HG02678 (cell line): ENCODE measurements at regions not wholly inside any gene's neighbourhood (a gene's known extent, or its start where the extent isn't known, plus 50 kb on each side); places are given as distances from the start of the nearest gene placed in this dataset.
A peak's percentile ranks its signal among the peaks of the same experiment; 100 is the strongest.

Source experiments
- ATAC-seq: cut with Tn5 transposase; IDR thresholded peaks from one replicate; pipeline ENCODE4 v1.9.1; 2021; ENCODE audit warnings: mild to moderate bottlenecking, moderate library complexity; ENCODE audit not compliant: unreplicated experiment

DNA sequence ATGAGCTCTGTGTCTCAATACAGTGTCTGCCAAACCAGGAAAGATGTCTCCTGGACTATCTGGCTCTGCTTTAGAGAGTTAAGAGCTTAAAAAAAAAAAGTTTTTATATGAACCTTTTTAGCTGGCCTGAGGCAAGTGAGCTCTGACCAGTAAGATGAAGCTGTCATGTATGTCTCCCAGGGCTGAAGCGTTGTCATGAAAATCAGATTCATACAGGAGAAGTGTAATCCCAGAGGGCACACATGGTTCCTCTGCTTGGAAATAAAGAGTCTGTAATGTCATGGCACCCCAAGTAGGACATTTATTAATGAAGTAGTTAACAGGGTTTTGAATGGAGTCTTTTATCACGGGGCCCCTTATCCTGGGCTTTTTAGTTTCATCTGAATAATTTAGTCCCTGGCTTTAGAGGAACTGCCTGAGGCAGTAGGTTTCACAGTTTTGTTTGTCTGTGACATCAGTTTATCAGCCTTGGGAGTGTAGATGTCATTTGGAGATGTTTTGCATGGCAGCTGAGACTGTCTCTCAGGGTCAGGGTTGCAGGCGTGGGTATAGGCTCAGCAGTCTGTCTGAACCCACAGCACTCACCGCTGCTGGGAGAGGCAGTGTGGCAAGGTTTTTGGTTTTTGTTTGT, 223.3 kb downstream of the DIRAS2 start:
- no peak for ATAC-seq

DNA sequence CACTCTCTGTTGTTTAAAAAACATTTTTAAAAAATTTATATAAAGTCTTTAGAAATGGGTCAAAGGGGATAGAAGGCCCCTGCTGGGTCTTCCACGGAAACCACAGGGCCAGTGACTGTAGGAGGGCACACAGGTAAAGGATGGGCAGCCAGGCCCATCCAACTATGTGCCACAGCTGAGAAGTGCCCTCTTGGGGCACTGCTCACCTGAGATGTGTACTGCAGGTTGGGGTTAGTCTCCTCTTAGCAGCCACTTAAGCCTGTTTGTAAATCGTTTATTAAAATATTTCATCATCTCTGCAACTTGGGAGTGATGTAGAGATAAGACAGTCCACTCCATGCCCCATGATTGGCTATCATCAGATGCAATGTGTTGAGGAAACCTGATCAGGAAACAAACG, 222.4 kb downstream of the DIRAS2 start:
- ATAC-seq = no peak

DNA sequence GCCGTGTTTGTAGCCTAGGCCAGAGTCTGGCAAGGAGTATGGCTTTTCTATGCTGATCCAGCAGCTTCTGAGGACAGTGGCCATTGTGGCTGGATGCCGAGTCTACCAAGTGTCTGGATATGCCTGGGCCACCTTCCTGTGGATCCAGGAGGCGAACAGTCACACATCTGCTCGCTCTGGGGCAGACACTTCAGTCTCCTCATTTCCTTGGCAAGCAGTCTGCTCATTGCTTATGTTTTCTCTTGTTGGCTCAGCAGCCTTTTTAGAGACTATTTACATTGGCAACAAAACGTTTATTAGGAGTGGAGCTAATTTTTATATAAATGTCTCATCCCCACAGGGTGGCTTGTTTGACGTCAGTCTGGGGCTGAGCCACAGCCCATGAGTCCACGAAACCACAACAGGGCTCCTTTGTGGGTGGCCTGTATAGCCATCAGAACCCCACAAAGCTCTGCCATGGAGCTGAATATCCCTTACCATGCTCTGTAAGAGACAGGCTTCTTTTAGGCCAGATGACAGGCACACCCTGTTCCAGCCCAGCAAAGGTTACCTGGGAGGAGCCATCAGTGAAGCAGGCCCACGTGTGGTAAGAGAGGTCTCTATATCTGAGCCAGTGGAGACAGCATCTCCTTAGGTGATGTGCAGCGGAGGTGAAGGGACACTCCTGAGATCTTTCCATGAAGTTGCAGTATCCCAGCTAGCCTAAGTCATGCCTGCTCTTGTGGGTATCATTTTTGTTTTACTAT, 221.7 kb downstream of the DIRAS2 start:
- no peak for ATAC-seq

DNA sequence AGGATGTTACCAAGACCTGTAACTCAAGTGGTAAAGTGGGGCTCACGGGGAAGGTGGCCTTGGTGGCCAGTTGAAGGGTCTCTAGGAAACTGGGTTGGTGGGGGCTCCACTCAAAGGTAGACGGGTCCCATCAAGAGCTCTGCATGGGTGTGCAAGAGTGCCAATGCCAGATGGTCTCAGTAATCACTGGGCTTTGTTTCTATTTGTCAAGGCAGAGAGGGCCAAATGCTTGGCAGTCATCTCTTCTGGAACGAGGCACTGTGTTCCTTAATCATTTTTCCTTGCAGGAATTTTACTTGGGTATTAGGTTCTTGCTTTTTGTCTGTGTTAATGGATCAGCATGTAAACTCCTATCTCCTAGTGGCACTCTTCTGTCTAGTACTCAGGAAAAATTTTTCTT, 220.8 kb downstream of the DIRAS2 start:
- ATAC-seq = no peak

DNA sequence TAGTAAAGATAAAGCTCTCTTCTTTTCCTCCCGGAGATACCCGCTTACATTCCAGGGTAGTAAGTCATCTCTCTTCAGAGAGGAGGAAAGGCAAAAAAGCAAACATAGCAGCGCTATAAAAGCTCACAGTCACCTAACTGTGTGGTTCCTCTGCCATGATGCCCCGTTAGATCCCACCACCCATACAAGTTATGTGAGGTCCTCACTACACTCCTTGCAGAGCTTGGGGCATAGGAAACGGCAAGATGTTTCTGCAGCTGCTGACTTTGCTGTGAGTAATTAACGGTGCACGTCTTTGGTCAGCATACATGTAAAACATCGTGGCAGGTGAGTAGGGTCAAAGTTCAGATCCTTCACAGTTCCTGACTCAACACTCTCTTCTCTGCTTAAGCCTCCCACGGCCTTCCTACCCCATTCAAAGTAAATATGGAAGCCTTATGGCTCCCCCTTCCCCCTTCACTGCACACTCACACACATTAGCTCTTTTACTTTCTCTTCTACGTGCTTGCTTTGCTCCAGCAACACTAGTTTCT, 218.9 kb downstream of the DIRAS2 start:
- no peak for ATAC-seq

DNA sequence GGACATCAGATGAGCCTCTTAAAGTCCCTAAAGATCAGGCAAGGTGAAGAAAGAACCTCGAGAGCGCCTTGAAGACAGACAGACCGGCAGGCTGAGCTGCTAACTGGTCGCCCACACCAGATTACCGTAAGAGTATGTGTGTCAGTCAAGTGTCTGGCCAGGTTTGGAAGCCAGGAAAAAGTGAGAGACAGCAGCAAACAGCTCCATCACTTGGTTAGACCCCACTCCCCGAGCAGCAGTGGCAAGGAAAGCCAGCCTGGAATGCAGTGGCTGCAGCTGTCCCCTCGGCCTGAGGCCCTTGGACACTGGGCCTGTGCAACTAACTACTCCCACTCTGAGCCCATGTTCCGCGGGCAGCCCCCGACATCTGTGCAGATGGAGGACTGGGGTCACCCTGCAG, 214.1 kb downstream of the DIRAS2 start:
- ATAC-seq = no peak

DNA sequence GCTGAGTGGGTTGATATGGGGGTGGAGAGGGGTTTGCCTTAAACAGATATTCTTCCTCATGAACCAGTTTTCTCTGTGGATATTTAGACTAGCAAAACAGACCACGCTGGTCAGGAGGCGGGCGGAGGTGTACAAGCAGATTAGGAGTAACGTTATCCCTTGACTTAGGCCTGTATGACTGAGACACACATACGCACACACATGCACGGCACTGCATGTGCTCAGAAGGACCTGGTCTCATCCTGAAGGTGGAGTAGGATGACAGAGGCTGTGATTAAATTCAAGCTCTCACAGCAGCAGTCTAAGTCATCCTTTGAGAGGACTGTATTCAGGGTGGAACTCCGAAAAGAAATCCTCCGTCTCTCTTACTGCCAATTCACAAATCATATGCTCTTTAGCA, 209.7 kb downstream of the DIRAS2 start:
- ATAC-seq = no peak

DNA sequence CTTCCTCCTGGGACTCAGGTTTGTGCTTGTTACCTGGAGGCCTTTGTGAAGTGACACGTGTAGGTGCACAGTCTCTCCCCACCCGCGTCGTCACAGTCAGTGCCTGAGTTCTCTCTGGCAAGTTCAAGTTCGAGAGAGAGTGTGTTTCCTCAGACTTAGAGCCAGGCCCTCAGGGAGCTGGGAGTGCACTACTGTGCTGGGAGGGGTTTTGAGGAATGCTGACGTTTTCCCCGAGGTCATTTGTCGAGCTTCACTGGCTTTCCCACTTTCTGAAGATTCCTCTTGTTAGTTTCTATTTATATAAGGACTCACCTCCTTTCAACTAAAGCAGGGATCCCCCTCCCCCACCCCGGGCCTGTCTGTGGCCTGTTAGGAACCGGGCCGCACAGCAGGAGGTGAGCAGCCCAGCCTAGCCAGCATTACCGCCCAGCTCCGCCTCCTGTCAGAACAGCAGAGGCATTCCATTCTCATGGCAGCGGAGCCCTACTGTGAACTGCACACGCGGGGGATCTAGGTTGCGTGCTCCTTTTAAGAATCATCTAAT, 209.2 kb downstream of the DIRAS2 start:
- ATAC-seq = no peak

DNA sequence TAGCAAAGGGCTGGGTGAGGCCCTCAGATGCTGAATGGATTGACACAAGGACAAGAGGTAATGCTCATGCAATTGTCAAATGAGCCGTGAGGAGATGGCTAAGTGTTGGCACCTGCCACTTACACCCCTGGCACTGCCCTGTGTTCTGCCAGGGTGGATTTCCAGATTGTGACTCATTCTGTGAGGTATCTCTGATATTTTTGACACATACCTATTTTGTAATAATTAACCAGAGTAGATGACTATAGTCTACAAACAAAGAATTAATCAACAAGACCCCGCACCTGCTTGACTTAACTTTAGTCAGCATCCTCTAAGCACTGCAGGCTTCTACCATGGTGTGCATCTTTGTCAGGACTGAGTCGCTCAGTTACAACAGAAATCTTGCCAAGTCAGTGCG, 200.8 kb downstream of the DIRAS2 start:
- ATAC-seq = no peak

DNA sequence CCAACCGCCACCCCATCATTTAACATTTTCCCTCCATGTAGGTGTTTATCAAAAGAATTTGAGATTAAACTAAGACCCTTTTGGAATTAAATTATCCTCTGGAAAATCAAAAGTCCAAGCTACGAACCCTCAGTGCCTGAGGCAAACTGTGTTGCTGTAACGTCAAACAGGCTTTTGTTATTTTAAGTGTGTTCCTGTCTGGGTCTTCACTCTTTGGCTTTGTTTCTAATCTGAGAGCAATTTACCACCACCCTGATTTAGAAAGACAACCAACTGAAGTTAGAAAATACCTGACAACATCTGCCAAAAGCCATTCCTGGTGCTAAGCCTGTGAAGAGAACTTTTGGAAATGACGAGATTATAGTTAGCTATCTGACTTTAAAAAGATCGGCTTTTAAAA, 199.9 kb downstream of the DIRAS2 start:
- no peak for ATAC-seq

DNA sequence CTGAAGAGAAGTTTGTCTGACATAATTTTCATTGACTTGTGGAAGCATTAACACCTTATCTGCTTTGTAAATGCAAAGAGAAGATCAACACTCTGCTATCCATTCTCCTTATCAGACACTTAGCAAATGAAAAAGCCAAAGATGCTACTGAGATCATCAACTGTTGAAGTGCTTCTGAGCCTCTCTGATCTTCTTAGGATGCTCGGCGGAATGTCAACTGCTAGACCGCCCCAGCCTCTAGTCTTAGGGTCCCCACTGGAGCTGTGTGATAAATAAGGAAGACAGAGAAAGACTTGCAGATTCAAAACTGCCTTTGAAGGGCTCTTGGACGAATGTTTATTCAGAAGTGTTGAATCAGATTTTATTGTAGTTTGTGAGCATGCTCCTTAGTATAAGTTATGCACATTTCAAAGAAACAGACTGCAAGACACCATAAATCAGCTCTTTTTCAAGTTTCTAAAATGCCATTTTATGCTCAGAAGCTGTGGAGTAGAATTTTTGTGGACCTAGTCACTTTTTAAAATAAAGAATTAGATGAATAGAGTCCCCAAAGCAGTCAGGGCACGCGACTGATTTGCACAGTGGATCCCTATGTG, 197.9 kb downstream of the DIRAS2 start:
- ATAC-seq = no peak

DNA sequence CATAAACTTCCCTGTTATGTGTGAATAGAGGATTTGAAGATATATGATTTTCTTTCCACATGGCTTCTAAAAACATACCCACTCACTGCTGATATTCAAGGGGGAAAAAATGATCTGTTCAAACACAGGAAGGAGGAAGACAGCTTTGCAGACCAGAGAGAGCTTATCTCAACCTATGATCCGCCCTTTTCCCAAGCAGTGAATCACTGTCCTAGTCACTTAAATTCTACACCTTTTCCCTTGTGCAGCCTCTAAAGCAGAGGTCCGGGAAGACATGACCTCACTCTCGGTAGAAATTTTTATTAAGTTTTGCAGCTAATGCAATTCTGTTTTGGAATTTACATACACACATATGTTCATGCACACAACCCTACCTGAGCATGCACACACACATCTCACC, 197.2 kb downstream of the DIRAS2 start:
- no peak for ATAC-seq

DNA sequence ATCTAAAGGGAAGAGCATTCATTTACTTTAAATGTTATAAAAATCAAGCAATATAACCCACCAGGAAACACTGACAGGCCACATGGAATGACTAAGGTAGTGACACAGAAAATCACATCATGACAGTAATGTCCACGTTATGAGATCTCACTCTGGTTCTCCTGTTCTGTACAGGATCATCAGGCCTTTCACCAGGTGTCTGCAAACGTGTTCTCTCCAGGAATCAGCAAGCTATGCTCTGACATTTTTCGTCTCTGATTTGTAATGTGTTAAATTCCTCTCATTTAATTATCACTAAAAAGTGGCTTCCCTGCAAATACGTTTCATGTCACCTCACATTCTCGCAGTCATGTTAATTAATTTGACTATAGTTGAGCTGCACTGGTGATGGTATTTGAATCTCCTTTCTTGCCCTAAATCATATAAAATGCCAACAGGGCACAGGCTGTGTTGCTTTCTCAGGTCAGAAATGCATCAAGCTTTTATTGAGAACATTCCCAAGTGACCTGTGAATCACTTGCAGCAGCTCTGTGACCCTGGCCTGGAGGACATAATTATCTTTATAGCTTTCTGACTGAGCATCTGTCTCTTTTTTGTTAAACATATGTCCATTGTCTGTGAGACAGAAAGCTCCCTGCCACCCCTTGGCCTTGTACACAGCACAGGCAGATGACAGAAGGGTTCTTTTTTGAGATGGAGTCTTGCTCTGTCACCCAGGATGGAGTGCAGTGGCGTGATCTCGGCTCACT, 196.2 kb downstream of the DIRAS2 start:
- ATAC-seq = no peak

DNA sequence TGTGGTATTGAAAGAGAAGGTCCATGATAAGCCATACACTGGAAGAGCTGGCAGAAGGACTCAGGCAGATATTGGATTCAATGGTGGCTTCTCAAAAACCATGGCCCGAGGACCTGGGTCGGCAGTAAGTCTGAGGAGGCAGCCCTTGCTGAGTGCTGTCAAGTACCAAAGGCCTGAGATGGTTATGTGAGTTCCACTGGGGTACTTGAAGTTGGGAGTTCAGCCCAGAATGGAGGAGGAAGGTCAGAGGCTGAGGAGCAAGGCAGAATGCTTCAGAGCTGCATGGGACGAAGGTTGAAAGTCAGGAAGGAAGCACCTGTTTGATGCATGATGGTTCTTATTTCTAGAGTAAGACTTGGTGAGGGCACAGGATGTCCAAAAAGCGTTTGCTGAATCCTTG, 194.9 kb downstream of the DIRAS2 start:
- ATAC-seq = no peak

DNA sequence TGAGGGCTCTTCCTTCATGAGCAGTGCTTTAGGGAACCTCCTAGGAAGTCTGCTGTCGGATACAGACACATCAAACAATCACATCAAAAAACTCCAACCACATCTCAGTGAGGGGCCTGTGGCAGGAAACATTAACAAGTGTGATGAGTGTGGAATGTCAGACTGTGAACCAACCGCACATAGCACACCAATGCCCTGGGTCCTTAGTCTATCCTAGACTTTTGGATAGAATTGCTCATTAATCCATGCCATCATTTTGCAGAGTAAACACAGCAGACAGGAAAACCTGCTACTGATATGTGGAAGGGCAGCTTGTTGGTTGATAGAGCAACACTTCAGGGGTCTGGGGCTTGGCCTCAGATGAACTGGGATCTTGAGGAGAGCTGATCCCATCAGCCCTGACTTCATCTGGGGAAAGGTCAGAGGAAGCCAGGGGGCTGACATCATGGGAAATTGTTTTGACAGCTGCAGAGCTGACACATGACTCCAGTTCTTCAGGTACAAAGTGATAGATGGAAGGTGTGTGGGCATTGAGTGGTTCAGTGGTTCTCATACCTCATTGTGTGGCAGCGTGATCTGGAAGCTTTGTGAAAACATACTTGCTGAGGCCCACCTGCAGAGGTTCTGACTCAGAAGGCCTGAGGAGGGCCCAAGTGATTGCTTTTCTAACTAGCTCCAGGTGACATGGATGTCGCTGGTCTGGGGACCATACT, 193.3 kb downstream of the DIRAS2 start:
- no peak for ATAC-seq

DNA sequence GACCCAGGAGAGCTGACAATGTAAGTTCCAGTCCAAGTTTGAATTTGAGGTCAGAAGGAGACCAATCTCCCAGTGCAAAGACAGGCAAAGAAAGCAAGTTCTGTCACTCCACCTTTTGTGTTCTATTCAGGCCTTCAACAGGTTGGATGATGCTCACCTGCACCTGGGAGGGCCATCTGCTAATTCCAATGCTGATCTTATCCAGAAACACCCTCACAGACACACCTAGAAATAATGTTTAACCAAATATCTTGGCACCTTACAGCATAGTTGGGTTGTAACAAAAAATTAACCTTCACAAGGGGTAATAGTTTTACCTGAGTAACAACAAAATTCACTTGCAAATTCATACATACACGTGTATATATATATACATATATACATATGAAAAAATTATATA, 190.8 kb downstream of the DIRAS2 start:
- no peak for ATAC-seq

DNA sequence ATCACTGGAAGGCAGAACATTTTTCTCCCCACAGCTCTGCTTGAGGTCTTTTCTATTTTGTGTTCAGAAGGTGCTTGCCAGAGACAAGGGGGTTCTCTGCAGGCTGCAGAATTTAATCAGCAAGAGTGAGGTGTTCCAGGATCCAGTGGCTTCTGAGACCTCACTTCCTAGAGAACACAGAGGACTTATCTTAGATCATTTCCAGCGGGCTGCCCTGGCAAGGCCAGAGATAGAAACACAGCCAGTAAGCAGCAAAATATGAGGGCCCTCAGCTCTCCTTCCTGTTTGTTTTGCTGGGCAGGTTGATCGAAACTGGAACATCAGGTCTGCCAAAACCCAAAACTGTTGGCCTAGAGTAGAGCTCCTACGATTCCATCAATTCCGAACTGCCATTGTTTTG, 187.3 kb downstream of the DIRAS2 start:
- no peak for ATAC-seq

DNA sequence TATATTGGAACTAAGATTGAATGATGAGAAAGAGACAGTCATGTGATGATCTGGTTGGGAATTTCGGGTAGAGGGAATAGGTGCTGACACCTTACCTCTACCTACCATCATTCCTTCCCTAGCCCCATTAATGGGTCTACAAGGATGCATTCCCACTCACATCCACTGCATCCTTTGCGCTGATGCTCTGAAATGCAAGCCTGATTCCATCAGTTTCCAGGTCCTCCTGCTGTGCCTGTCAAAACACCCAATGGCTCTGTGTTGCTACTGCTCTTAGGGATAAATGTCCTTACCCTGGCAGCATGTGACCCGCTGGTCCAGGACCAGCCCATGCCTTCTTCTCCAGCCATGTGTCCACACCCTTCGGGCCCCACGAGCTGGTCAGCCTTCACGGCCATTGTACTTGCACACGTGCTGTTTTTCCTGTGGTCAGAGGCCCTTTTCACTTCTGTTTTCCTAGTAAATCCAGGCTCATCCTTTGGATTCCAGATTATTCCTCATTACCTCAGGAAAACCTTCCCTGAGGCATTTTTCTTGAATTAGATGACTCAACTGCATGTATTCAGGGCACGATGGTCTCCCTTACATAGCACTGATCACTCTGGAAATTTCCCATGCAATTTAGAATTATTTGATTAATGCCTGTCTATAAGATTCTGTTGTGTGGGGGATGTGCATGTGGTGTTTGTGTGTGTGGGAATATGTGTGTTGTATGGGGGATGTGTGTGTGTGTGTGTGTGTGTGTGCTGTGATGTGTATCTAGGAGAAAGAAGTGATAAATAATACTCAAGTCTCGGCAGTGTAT, 185.0 kb downstream of the DIRAS2 start:
- no peak for ATAC-seq

DNA sequence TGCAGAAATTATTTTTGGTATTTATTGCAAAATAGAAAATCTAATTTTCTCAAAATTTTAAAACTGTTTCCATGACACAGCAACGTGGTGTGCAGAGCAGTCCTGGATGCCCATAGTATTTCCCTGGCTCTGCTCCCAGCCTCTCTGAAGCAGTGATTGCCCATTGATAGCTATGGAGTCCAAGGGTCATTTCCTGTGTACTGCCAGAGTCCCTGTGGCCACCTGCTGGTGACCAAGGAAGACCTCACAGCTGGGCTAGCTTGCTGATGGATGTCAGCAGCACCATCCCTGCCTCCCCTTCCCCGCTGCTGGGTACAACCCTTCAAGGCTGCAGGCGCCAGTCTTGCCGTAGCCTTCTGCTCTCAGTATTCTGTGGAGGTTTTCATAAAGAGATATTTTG, 184.1 kb downstream of the DIRAS2 start:
- ATAC-seq = no peak

DNA sequence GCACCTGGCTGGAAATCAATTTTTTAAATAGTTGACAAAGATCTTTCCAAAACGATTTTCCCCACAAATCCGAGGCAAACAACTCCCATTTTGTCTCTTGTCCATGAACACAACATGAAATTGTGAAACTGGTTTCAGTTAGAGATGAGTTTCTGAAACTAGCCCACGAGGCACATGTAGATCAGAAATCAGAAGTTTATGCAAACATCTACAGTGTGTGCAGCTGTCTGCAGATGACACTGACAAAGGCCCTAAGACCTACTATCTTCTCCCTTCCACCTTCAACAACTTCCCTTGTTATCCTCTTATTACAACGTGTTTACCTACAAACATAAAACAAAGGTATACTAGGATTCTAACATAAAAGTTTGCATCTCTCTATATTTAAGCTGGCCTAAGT, 183.3 kb downstream of the DIRAS2 start:
- peak; percentile 86 for ATAC-seq
